GM23338 (cell line): ENCODE measurements at regions not wholly inside any gene's neighbourhood (a gene's known extent, or its start where the extent isn't known, plus 50 kb on each side); places are given as distances from the start of the nearest gene placed in this dataset.

Experiments used
- ATAC-seq: fragments of 200-7000 bp; cut with Tn5 transposase; 3 replicates; pipeline ENCODE4 v1.9.1; 2020
- DNase-seq: peaks from one replicate; pipeline ENCODE4 v3.0.0-alpha.2; 2015; ENCODE audit warnings: low spot score
- H2AFZ ChIP-seq: fragments of 200-600 bp; sonication (generic); 2 replicates; pipeline ENCODE4 v1.8.0; 2016; ENCODE audit warnings: antibody characterized with exemption, mild to moderate bottlenecking, moderate library complexity
- H3F3A ChIP-seq: fragments of 200-600 bp; sonication (generic); replicated peaks from 2 replicates; pipeline ENCODE4 v1.8.0; 2017; ENCODE audit warnings: antibody characterized with exemption, mixed run types, low read depth
- H3K27ac ChIP-seq: fragments of 200-600 bp; sonication (generic); 2 replicates; pipeline ENCODE4 v1.6.1; 2016; ENCODE audit warnings: low read depth
- H3K27me3 ChIP-seq: fragments of 200-600 bp; sonication (generic); 2 replicates; pipeline ENCODE4 v1.8.0; 2016; ENCODE audit warnings: mild to moderate bottlenecking, mixed run types, moderate library complexity; ENCODE audit not compliant: insufficient read depth
- H3K36me3 ChIP-seq: fragments of 200-600 bp; sonication (generic); 2 replicates; pipeline ENCODE4 v1.8.0; 2016; ENCODE audit warnings: mild to moderate bottlenecking; ENCODE audit not compliant: insufficient read depth
- H3K4me1 ChIP-seq: fragments of 200-600 bp; sonication (generic); 2 replicates; pipeline ENCODE4 v1.8.0; 2016; ENCODE audit warnings: mild to moderate bottlenecking, moderate library complexity; ENCODE audit not compliant: insufficient read depth
- H3K4me2 ChIP-seq: fragments of 200-600 bp; sonication (generic); 2 replicates; pipeline ENCODE4 v1.7.1; 2017; ENCODE audit warnings: mixed run types
- H3K4me3 ChIP-seq: fragments of 200-600 bp; sonication (generic); 2 replicates; pipeline ENCODE4 v1.6.1; 2016; ENCODE audit warnings: mixed run types
- H3K79me2 ChIP-seq: fragments of 200-600 bp; sonication (generic); replicated peaks from 2 replicates; pipeline ENCODE4 v1.8.0; 2017; ENCODE audit warnings: mild to moderate bottlenecking; ENCODE audit not compliant: insufficient read depth
- H3K9me2 ChIP-seq: fragments of 200-600 bp; sonication (generic); 2 replicates; pipeline ENCODE4 v1.8.0; 2017; ENCODE audit not compliant: insufficient read depth
- H4K20me1 ChIP-seq: fragments of 200-600 bp; sonication (generic); replicated peaks from 2 replicates; pipeline ENCODE4 v1.8.0; 2017; ENCODE audit warnings: mild to moderate bottlenecking; ENCODE audit not compliant: insufficient read depth
- H3K27ac Mint-ChIP-seq: 2 replicates; pipeline ENCODE4 v1.8.0; 2020; ENCODE audit warnings: inconsistent platforms, mild to moderate bottlenecking, moderate library complexity, mixed read lengths
- H3K27me3 Mint-ChIP-seq: 3 replicates; pipeline ENCODE4 v1.8.0; 2022; ENCODE audit warnings: low read depth, mild to moderate bottlenecking, moderate library complexity, mixed read lengths, inconsistent platforms; ENCODE audit not compliant: insufficient read depth, poor library complexity
- H3K36me3 Mint-ChIP-seq: 3 replicates; pipeline ENCODE4 v1.8.0; 2021; ENCODE audit warnings: low read depth, mild to moderate bottlenecking, inconsistent platforms, moderate library complexity, mixed read lengths
- H3K4me1 Mint-ChIP-seq: 3 replicates; pipeline ENCODE4 v1.8.0; 2020; ENCODE audit warnings: mild to moderate bottlenecking, inconsistent platforms, mixed read lengths
- H3K4me3 Mint-ChIP-seq: 3 replicates; pipeline ENCODE4 v1.8.0; 2021; ENCODE audit warnings: moderate library complexity, mild to moderate bottlenecking, inconsistent platforms, mixed read lengths
- H3K9me3 Mint-ChIP-seq: 3 replicates; pipeline ENCODE4 v1.8.0; 2020; ENCODE audit warnings: moderate library complexity, mild to moderate bottlenecking, inconsistent platforms, mixed read lengths
- CREB1 ChIP-seq: fragments of 250-450 bp; sonication (Bioruptor Pico); IDR thresholded peaks from 2 replicates; pipeline ENCODE4 v1.5.0; 2020; ENCODE audit warnings: low read depth, mild to moderate bottlenecking, moderate library complexity
- TF ChIP-seq, protein P1 (sequence below): fragments of 250-450 bp; sonication (Bioruptor Pico); IDR thresholded peaks from 2 replicates; pipeline ENCODE4 v1.5.0; 2020; ENCODE audit warnings: mild to moderate bottlenecking, moderate library complexity

DNA sequence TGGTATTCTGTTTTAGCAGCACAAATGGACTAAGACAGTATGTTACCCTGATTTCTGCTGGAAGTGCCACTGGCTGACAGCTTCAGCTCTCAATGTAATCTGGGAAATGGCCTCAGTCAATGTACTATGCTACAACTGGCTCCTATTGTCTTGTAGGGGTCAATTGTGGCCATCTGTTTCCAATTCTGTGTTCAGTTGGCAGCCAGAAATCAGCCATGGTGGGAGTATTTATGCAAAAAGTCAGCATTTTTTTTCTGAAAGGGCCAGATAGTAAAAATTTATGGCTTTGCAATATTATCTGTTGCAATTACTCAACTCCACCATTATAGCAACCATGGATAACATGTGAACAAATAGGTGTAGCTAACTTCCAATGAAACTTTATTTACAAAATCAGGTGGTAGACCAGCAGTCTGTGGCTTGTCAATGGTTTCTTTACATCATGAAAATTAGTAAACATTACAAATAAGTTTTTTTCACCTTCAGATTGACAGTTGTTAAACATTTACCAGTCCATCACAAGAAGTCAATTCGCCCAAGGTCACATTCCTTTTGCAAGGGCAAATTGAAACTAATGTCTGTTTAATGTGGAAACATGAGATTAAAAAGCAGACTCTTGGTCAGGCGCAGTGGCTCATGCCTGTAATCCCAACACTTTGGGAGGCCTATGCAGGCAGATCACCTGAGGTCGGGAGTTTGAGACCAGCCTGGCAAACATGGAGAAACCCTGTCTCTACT, 58.3 kb upstream of the TSHZ2 start:
- DNase-seq, result no peak
- TF ChIP-seq, protein P1, sequence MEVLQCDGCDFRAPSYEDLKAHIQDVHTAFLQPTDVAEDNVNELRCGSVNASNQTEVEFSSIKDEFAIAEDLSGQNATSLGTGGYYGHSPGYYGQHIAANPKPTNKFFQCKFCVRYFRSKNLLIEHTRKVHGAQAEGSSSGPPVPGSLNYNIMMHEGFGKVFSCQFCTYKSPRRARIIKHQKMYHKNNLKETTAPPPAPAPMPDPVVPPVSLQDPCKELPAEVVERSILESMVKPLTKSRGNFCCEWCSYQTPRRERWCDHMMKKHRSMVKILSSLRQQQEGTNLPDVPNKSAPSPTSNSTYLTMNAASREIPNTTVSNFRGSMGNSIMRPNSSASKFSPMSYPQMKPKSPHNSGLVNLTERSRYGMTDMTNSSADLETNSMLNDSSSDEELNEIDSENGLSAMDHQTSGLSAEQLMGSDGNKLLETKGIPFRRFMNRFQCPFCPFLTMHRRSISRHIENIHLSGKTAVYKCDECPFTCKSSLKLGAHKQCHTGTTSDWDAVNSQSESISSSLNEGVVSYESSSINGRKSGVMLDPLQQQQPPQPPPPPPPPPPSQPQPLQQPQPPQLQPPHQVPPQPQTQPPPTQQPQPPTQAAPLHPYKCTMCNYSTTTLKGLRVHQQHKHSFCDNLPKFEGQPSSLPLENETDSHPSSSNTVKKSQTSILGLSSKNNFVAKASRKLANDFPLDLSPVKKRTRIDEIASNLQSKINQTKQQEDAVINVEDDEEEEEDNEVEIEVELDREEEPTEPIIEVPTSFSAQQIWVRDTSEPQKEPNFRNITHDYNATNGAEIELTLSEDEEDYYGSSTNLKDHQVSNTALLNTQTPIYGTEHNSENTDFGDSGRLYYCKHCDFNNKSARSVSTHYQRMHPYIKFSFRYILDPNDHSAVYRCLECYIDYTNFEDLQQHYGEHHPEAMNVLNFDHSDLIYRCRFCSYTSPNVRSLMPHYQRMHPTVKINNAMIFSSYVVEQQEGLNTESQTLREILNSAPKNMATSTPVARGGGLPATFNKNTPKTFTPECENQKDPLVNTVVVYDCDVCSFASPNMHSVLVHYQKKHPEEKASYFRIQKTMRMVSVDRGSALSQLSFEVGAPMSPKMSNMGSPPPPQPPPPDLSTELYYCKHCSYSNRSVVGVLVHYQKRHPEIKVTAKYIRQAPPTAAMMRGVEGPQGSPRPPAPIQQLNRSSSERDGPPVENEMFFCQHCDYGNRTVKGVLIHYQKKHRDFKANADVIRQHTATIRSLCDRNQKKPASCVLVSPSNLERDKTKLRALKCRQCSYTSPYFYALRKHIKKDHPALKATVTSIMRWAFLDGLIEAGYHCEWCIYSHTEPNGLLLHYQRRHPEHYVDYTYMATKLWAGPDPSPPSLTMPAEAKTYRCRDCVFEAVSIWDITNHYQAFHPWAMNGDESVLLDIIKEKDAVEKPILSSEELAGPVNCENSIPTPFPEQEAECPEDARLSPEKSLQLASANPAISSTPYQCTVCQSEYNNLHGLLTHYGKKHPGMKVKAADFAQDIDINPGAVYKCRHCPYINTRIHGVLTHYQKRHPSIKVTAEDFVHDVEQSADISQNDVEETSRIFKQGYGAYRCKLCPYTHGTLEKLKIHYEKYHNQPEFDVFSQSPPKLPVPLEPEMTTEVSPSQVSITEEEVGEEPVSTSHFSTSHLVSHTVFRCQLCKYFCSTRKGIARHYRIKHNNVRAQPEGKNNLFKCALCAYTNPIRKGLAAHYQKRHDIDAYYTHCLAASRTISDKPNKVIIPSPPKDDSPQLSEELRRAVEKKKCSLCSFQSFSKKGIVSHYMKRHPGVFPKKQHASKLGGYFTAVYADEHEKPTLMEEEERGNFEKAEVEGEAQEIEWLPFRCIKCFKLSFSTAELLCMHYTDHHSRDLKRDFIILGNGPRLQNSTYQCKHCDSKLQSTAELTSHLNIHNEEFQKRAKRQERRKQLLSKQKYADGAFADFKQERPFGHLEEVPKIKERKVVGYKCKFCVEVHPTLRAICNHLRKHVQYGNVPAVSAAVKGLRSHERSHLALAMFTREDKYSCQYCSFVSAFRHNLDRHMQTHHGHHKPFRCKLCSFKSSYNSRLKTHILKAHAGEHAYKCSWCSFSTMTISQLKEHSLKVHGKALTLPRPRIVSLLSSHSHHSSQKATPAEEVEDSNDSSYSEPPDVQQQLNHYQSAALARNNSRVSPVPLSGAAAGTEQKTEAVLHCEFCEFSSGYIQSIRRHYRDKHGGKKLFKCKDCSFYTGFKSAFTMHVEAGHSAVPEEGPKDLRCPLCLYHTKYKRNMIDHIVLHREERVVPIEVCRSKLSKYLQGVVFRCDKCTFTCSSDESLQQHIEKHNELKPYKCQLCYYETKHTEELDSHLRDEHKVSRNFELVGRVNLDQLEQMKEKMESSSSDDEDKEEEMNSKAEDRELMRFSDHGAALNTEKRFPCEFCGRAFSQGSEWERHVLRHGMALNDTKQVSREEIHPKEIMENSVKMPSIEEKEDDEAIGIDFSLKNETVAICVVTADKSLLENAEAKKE, result no peak
- no peak for TF ChIP-seq CREB1 (CRISPR knock-in tag)
- Mint-ChIP-seq H3K27ac (no peak overlapping the region), H3K4me3 (no peak overlapping the region), H3K9me3 (peaks cover 7% of the 10 kb centered on the region; the same call in 1 of the 3 replicates), H3K4me1 (no peaks in the 10 kb centered on the region), H3K36me3 (peaks cover 4% of the 10 kb centered on the region; the same call in 1 of the 3 replicates), H3K27me3 (no peaks in the 10 kb centered on the region)
- H3K36me3 ChIP-seq, result no peaks in the 10 kb centered on the region
- no peaks in the 10 kb centered on the region for H4K20me1 ChIP-seq
- H3K27ac ChIP-seq, result no peak overlapping the region
- H3F3A ChIP-seq, result no peaks in the 10 kb centered on the region
- H3K4me1 ChIP-seq, result no peaks in the 10 kb centered on the region
- H3K4me2 ChIP-seq, result no peak overlapping the region
- ATAC-seq, result no peak
- H3K79me2 ChIP-seq, result no peaks in the 10 kb centered on the region
- no peaks in the 10 kb centered on the region; the same call in 1 of the 2 replicates for H3K9me2 ChIP-seq
- no peaks in the 10 kb centered on the region for H3K27me3 ChIP-seq
- no peak overlapping the region for H2AFZ ChIP-seq
- no peak overlapping the region for H3K4me3 ChIP-seq

DNA sequence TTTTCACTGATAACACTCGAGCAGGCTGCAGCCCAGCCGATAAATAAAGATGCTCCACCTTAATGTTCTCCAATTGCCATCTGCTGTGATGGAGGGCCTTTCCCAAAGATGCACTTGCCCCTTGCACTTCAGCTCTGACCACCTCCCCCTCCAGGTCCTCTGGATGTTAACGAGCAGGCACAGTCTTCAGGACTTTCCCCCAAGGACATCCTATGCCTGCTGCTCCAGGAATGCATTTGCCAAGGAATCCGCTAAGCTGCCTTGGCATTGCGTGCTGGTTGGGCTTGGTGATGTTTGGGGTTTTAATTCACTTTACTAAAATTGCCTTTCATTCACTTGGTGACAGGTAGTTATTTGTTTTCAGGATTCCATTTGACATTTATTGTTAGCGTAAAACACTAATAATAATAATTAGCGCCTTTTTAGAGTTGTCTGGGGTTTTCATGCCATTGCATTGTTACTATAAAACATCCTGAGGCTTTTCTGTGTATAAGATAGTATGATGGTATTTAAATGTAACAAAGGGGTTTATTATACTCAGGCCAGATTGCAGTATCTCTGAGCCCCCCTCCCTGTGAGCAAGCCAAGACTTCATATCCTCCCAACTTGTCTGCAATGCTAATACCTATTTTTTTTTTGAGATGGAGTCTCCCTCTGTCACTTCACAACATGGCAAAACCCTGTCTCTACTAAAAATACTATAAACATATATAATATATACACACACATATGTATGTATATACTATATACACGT, 66.7 kb upstream of the TSHZ2 start:
- peaks cover 12% of the 10 kb centered on the region for H3K4me1 Mint-ChIP-seq
- Histone ChIP-seq H3K4me2 (no peak overlapping the region), H3K4me1 (no peaks in the 10 kb centered on the region), H3K9me2 (no peaks in the 10 kb centered on the region), H3K36me3 (no peaks in the 10 kb centered on the region), H3K79me2 (no peaks in the 10 kb centered on the region), H3K27me3 (no peaks in the 10 kb centered on the region), H4K20me1 (no peaks in the 10 kb centered on the region), H3F3A (no peaks in the 10 kb centered on the region), H3K4me3 (no peak overlapping the region), H3K27ac (no peak overlapping the region), H2AFZ (no peak overlapping the region)
- no peaks in the 10 kb centered on the region for H3K36me3 Mint-ChIP-seq
- peak; percentile 18 for DNase-seq
- no peak overlapping the region for H3K4me3 Mint-ChIP-seq
- no peak overlapping the region for H3K27ac Mint-ChIP-seq
- ATAC-seq, result peak; percentile 70
- no peaks in the 10 kb centered on the region for H3K9me3 Mint-ChIP-seq
- peaks cover 3% of the 10 kb centered on the region for H3K27me3 Mint-ChIP-seq
- TF ChIP-seq, protein P1, result no peak
